HepG2 (cell line): ENCODE measurements at regions not wholly inside any gene's neighbourhood (a gene's known extent, or its start where the extent isn't known, plus 50 kb on each side); places are given as distances from the start of the nearest gene placed in this dataset.

Source experiments
- ATAC-seq: fragments of 200-7000 bp; cut with Tn5 transposase; 3 replicates; pipeline ENCODE4 v1.9.1; 2020; ENCODE audit warnings: mild to moderate bottlenecking, moderate library complexity
- BruUV-seq: library from RNA; stranded (reverse); fragments of 400-500 nt; replicated peaks from 2 replicates; lab custom pipeline; 2021; lab: Mats Ljungman, UMichigan
- CTCF ChIA-PET: fragments of 300-600 bp; formaldehyde crosslinking; extraction: SDS; loops from one replicate; lab custom pipeline; 2021; ENCODE audit warnings: low total read pairs, inconsistent platforms, low intra/inter-chr PET ratio; lab: Yijun Ruan, JAX
- POLR2A ChIA-PET: fragments of 350-600 bp; sonication (Branson Sonifier 250); formaldehyde crosslinking; loops from one replicate; lab custom pipeline; 2020; ENCODE audit warnings: antibody characterized with exemption, inconsistent platforms; lab: Yijun Ruan, JAX
- DNase-seq: peaks from one replicate; pipeline ENCODE4 v3.0.0-alpha.2; 2015; ENCODE audit warnings: low spot score
- FAIRE-seq: peaks from 3 replicates; lab custom pipeline; 2011; peaks lifted over from hg19 to GRCh38; lab: Jason Lieb, UNC
- H2AFZ ChIP-seq: one replicate; pipeline ENCODE4 v1.6.1; 2011; ENCODE audit warnings: low read length, inconsistent platforms
- H3K27ac ChIP-seq: fragments of 300-600 bp; 3 replicates; pipeline ENCODE4 v1.8.0; 2011; ENCODE audit warnings: mixed run types, mild to moderate bottlenecking, mixed read lengths, low read length, inconsistent platforms; ENCODE audit not compliant: insufficient read depth; ENCODE audit errors: extremely low read length
- H3K27me3 ChIP-seq, 2 experiments: fragments of 200-600 bp in 1 of 2; 2 replicates in 1 of 2; 3 replicates in 1 of 2; pipeline versions ENCODE4 v1.6.0 to v1.8.0; 2011; ENCODE audit warnings: low read length in 2 of 2, mild to moderate bottlenecking in 2 of 2, moderate library complexity in 2 of 2, inconsistent platforms in 1 of 2; ENCODE audit not compliant: insufficient read depth in 2 of 2, control insufficient read depth in 1 of 2
- H3K36me3 ChIP-seq, 2 experiments: fragments of 200-600 bp in 1 of 2; replicated peaks in 1 of 2; 2 replicates in 1 of 2; 3 replicates in 1 of 2; pipeline versions ENCODE4 v1.5.1 to v1.8.0; 2011; ENCODE audit warnings: low read length in 2 of 2, inconsistent platforms in 1 of 2; ENCODE audit not compliant: insufficient read depth in 2 of 2, control insufficient read depth in 1 of 2
- H3K4me1 ChIP-seq: 2 replicates; pipeline ENCODE4 v1.5.1; 2012; ENCODE audit warnings: low read length, inconsistent platforms; ENCODE audit not compliant: insufficient read depth
- H3K4me2 ChIP-seq: 2 replicates; pipeline ENCODE4 v1.6.0; 2011; ENCODE audit warnings: low read depth, low read length, inconsistent platforms
- H3K4me3 ChIP-seq, 3 experiments: fragments of 200-600 bp in 1 of 3; sonication (generic), shearing (Covaris generic) in 1 of 3; replicated peaks in 1 of 3; 2 replicates each; pipeline ENCODE4 v1.5.1; 2011 to 2016; ENCODE audit warnings: low read length in 3 of 3, inconsistent platforms in 2 of 3, low read depth in 2 of 3, mild to moderate bottlenecking in 2 of 3, control low read depth in 1 of 3, mixed read lengths in 1 of 3; ENCODE audit not compliant: insufficient read depth in 1 of 3
- H3K79me2 ChIP-seq: one replicate; pipeline ENCODE4 v1.6.1; 2011; ENCODE audit warnings: low read length, inconsistent platforms; ENCODE audit not compliant: insufficient read depth
- H3K9ac ChIP-seq: 2 replicates; pipeline ENCODE4 v1.6.0; 2011; ENCODE audit warnings: mild to moderate bottlenecking, low read depth, low read length, inconsistent platforms; ENCODE audit not compliant: insufficient read depth
- H3K9me3 ChIP-seq: 2 replicates; pipeline ENCODE4 v1.5.1; 2012; ENCODE audit warnings: mild to moderate bottlenecking, low read length
- H4K20me1 ChIP-seq: 2 replicates; pipeline ENCODE4 v1.6.0; 2011; ENCODE audit warnings: inconsistent platforms, mild to moderate bottlenecking, low read length, moderate library complexity; ENCODE audit not compliant: insufficient read depth
- ZNF484 ChIP-seq: sonication (generic); formaldehyde crosslinking; IDR thresholded peaks from 2 replicates; pipeline ENCODE4 v1.5.1; 2020; ENCODE audit warnings: mild to moderate bottlenecking, low read depth, missing genetic modification reagents, borderline replicate concordance
- ZNF570 ChIP-seq: sonication (generic); formaldehyde crosslinking; IDR thresholded peaks from 2 replicates; pipeline ENCODE4 v1.4.0; 2020; ENCODE audit warnings: mild to moderate bottlenecking, missing genetic modification reagents, borderline replicate concordance
- ZNF891 ChIP-seq: sonication (generic); formaldehyde crosslinking; IDR thresholded peaks from 2 replicates; pipeline ENCODE4 v1.5.0; 2020; ENCODE audit warnings: mild to moderate bottlenecking, missing genetic modification reagents
- WGBS: methylation state at CpG from one replicate; pipeline ENCODE4 v1.1.6; 2017; ENCODE audit warnings: low lambda C conversion rate; 5-methylcytosine and 5-hydroxymethylcytosine counted together
- in situ Hi-C: cut with HindIII; loops from 2 replicates; pipeline ENCODE4 v1.10.0; 2017; ENCODE audit warnings: low pct_unique_long_range_greater_than_20kb; ENCODE audit not compliant: extremely low pct_ligation_motif_present
- intact Hi-C: fragments of 100-400 bp; cut with micrococcal nuclease; formaldehyde crosslinking; loops from one replicate; pipeline ENCODE4 v1.10.0; 2022; ENCODE audit not compliant: unreplicated experiment
- TF ChIP-seq, protein P1 (sequence below): sonication (generic); formaldehyde crosslinking; IDR thresholded peaks from 2 replicates; pipeline ENCODE4 v1.4.0; 2020; ENCODE audit warnings: mild to moderate bottlenecking, missing genetic modification reagents

- no peaks in the 10 kb centered on the region; a peak in 1 of 5 replicates for H3K27me3 ChIP-seq
- BruUV-seq: no TSS peak
- H3K79me2 ChIP-seq: no peaks in the 10 kb centered on the region
- no peak overlapping the region for H3K9ac ChIP-seq
- in situ Hi-C loops (no loop called here), intact Hi-C loops (no loop called here)
- H4K20me1 ChIP-seq: no peaks in the 10 kb centered on the region
- H3K4me3 ChIP-seq: no peak overlapping the region
- POLR2A ChIA-PET: no interaction called here
- no peak overlapping the region for H2AFZ ChIP-seq
- WGBS: 0% methylated on average over 3 of the region's 3 CpGs
- CTCF ChIA-PET: no interaction called here
- peaks cover 5% of the 10 kb centered on the region for H3K9me3 ChIP-seq
- no peaks in the 10 kb centered on the region for H3K36me3 ChIP-seq
- no peaks in the 10 kb centered on the region for H3K4me1 ChIP-seq
- H3K27ac ChIP-seq: no peak overlapping the region
- DNase-seq (no peak), FAIRE-seq (no peak), ATAC-seq (no peak)
- H3K4me2 ChIP-seq: no peak overlapping the region
- TF ChIP-seq ZNF891 (no peak), ZNF484 (CRISPR knock-in tag) (no peak)
- TF ChIP-seq, protein P1, sequence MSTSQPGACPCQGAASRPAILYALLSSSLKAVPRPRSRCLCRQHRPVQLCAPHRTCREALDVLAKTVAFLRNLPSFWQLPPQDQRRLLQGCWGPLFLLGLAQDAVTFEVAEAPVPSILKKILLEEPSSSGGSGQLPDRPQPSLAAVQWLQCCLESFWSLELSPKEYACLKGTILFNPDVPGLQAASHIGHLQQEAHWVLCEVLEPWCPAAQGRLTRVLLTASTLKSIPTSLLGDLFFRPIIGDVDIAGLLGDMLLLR (CRISPR knock-in tag): no peak
These were observed 119.8 kb downstream of the LRATD1 start for GRCh38 chr2:14752295-14752694.

GRCh38 chr2:14756122-14756541, 123.6 kb downstream of the LRATD1 start:
- POLR2A ChIA-PET: no interaction called here
- TF ChIP-seq ZNF570 (CRISPR knock-in tag): no peak
- TF ChIP-seq, all 625 proteins: peak for 0
- no TSS peak for BruUV-seq
- in situ Hi-C loops (no loop called here), intact Hi-C loops (no loop called here)
- Histone ChIP-seq H3K4me1 (no peaks in the 10 kb centered on the region), H3K27ac (no peak overlapping the region), H3K4me2 (no peak overlapping the region), H3K9me3 (no peaks in the 10 kb centered on the region), H3K79me2 (no peaks in the 10 kb centered on the region), H3K9ac (no peak overlapping the region), H3K4me3 (no peak overlapping the region), H4K20me1 (no peaks in the 10 kb centered on the region), H3K27me3 (no peaks in the 10 kb centered on the region; a peak in 1 of 5 replicates), H2AFZ (no peak overlapping the region), H3K36me3 (no peaks in the 10 kb centered on the region)
- FAIRE-seq (no peak), ATAC-seq (no peak), DNase-seq (no peak)
- 8% methylated on average over 3 of the region's 3 CpGs for WGBS
- CTCF ChIA-PET: no interaction called here
